A549 (cell line): ENCODE measurements at regions not wholly inside any gene's neighbourhood (a gene's known extent, or its start where the extent isn't known, plus 50 kb on each side); places are given as distances from the start of the nearest gene placed in this dataset.

ENCODE experiments used
- CEBPB ChIP-seq, 2 experiments: fragments of >200 bp in 1 of 2; sonication (Bioruptor Twin) in 1 of 2; formaldehyde crosslinking in 1 of 2; IDR thresholded peaks; 2 replicates each; pipeline ENCODE4 v1.6.1; 2012 to 2016
- CHD2 ChIP-seq: fragments of 150-350 bp; IDR thresholded peaks from 2 replicates; pipeline ENCODE4 v1.6.1; 2014; ENCODE audit warnings: low read length; ENCODE audit not compliant: partially characterized antibody
- MAFK ChIP-seq: fragments of 450-650 bp; IDR thresholded peaks from 2 replicates; pipeline ENCODE4 v1.6.1; 2014; ENCODE audit not compliant: partially characterized antibody
- MYC ChIP-seq: IDR thresholded peaks from 2 replicates; pipeline ENCODE4 v1.6.1; 2012; ENCODE audit warnings: mild to moderate bottlenecking, inconsistent platforms, low read length, improper control_type of control experiment, borderline replicate concordance
- NPAS2 ChIP-seq: fragments of 250-450 bp; sonication (Bioruptor Pico); IDR thresholded peaks from 2 replicates; pipeline ENCODE4 v1.8.0; 2022; ENCODE audit warnings: mild to moderate bottlenecking, moderate library complexity, borderline replicate concordance
- PHF8 ChIP-seq: fragments of 200-600 bp; sonication (generic); IDR thresholded peaks from 2 replicates; pipeline ENCODE4 v1.6.1; 2016; ENCODE audit warnings: low read depth, mild to moderate bottlenecking, antibody characterized with exemption, moderate library complexity, borderline replicate concordance
- ZFP36 ChIP-seq: fragments of 450-650 bp; IDR thresholded peaks from 2 replicates; pipeline ENCODE4 v1.6.1; 2014; ENCODE audit warnings: borderline replicate concordance; ENCODE audit not compliant: partially characterized antibody
- TF ChIP-seq, protein P1 (sequence below): fragments of >200 bp; sonication (Bioruptor Twin); formaldehyde crosslinking; IDR thresholded peaks from 3 replicates; pipeline ENCODE4 v1.5.1; 2016
- TF ChIP-seq, protein P2 (sequence below): fragments of 450-650 bp; IDR thresholded peaks from 2 replicates; pipeline ENCODE4 v1.6.1; 2014; ENCODE audit warnings: antibody characterized with exemption
- TF ChIP-seq, protein P3 (sequence below): fragments of 150-350 bp; IDR thresholded peaks from 2 replicates; pipeline ENCODE4 v1.6.1; 2014; ENCODE audit warnings: low read depth, mild to moderate bottlenecking, low read length

DNA sequence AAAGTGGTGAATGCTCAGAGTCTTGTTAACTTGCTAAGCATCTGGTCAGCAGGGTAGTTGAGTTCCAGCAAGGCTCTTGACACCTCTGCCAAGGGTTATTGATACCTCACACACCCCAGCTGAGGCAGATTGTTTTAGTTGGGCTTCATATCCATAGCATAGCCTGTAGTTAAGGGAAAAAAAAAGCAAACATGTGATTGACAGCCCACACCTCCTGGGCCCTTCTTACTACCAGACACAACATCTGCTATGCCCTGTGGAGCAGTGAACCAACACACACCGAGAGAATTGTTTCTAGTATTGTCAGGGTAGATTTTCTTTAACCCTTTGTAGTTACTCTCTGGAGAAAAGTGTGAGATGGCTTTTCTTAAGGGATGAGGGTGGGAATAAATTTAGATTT is 697.0 kb upstream of the POU3F2 start:
- no peak for TF ChIP-seq MAFK
- no peak for TF ChIP-seq PHF8
- TF ChIP-seq, protein P1, sequence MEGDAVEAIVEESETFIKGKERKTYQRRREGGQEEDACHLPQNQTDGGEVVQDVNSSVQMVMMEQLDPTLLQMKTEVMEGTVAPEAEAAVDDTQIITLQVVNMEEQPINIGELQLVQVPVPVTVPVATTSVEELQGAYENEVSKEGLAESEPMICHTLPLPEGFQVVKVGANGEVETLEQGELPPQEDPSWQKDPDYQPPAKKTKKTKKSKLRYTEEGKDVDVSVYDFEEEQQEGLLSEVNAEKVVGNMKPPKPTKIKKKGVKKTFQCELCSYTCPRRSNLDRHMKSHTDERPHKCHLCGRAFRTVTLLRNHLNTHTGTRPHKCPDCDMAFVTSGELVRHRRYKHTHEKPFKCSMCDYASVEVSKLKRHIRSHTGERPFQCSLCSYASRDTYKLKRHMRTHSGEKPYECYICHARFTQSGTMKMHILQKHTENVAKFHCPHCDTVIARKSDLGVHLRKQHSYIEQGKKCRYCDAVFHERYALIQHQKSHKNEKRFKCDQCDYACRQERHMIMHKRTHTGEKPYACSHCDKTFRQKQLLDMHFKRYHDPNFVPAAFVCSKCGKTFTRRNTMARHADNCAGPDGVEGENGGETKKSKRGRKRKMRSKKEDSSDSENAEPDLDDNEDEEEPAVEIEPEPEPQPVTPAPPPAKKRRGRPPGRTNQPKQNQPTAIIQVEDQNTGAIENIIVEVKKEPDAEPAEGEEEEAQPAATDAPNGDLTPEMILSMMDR, result no peak
- TF ChIP-seq NPAS2 (CRISPR knock-in tag), result no peak
- TF ChIP-seq CHD2, result no peak
- TF ChIP-seq ZFP36, result no peak
- TF ChIP-seq CEBPB (IDR thresholded peaks at IDR 0.05), result no peak
- TF ChIP-seq, protein P2, sequence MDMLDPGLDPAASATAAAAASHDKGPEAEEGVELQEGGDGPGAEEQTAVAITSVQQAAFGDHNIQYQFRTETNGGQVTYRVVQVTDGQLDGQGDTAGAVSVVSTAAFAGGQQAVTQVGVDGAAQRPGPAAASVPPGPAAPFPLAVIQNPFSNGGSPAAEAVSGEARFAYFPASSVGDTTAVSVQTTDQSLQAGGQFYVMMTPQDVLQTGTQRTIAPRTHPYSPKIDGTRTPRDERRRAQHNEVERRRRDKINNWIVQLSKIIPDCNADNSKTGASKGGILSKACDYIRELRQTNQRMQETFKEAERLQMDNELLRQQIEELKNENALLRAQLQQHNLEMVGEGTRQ, result no peak
- TF ChIP-seq, protein P3, sequence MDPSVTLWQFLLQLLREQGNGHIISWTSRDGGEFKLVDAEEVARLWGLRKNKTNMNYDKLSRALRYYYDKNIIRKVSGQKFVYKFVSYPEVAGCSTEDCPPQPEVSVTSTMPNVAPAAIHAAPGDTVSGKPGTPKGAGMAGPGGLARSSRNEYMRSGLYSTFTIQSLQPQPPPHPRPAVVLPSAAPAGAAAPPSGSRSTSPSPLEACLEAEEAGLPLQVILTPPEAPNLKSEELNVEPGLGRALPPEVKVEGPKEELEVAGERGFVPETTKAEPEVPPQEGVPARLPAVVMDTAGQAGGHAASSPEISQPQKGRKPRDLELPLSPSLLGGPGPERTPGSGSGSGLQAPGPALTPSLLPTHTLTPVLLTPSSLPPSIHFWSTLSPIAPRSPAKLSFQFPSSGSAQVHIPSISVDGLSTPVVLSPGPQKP, result no peak
- no peak for TF ChIP-seq MYC
